Right atrium auricular region (tissue), 2 donors: ENCODE measurements at regions not wholly inside any gene's neighbourhood (a gene's known extent, or its start where the extent isn't known, plus 50 kb on each side); places are given as distances from the start of the nearest gene placed in this dataset.

Source experiments
- DNase-seq: peaks from one replicate; pipeline ENCODE4 v3.0.0-alpha.2; 2019; ENCODE audit warnings: low spot score
- H3K27ac ChIP-seq, 2 donors: fragments of 200-600 bp; sonication (generic); 1 replicate in 1 of 2; 2 replicates in 1 of 2; pipeline ENCODE4 v1.5.1; 2016 to 2019
- H3K27me3 ChIP-seq, 2 donors: fragments of 200-600 bp; sonication (generic); one replicate each; pipeline versions ENCODE4 v1.5.1 to v1.6.0; 2017 to 2019
- H3K36me3 ChIP-seq: fragments of 200-600 bp; sonication (generic); one replicate; pipeline ENCODE4 v1.5.1; 2016
- H3K4me1 ChIP-seq, 2 donors: fragments of 200-600 bp; sonication (generic); one replicate each; pipeline versions ENCODE4 v1.5.1 to v1.6.0; 2017 to 2019
- H3K4me3 ChIP-seq, 2 donors: fragments of 200-600 bp; sonication (generic); 1 replicate in 1 of 2; 2 replicates in 1 of 2; pipeline ENCODE4 v1.5.1; 2017 to 2019; ENCODE audit warnings: mild to moderate bottlenecking in 1 of 2, moderate library complexity in 1 of 2
- H3K9me3 ChIP-seq, 2 donors: fragments of 200-600 bp; sonication (generic); one replicate each; pipeline ENCODE4 v1.5.1; 2019
- TF ChIP-seq, protein P1 (sequence below), 2 donors: fragments of 200-600 bp; sonication (generic); IDR thresholded peaks; one replicate each; pipeline ENCODE4 v1.5.1; 2019; ENCODE audit warnings: antibody characterized with exemption in 2 of 2

- Histone ChIP-seq H3K27me3 (no peaks in the 10 kb centered on the region), H3K36me3 (no peaks in the 10 kb centered on the region), H3K9me3 (no peaks in the 10 kb centered on the region), H3K27ac (no peak overlapping the region), H3K4me1 (no peaks in the 10 kb centered on the region), H3K4me3 (no peak overlapping the region)
- DNase-seq: no peak
- TF ChIP-seq, protein P1, sequence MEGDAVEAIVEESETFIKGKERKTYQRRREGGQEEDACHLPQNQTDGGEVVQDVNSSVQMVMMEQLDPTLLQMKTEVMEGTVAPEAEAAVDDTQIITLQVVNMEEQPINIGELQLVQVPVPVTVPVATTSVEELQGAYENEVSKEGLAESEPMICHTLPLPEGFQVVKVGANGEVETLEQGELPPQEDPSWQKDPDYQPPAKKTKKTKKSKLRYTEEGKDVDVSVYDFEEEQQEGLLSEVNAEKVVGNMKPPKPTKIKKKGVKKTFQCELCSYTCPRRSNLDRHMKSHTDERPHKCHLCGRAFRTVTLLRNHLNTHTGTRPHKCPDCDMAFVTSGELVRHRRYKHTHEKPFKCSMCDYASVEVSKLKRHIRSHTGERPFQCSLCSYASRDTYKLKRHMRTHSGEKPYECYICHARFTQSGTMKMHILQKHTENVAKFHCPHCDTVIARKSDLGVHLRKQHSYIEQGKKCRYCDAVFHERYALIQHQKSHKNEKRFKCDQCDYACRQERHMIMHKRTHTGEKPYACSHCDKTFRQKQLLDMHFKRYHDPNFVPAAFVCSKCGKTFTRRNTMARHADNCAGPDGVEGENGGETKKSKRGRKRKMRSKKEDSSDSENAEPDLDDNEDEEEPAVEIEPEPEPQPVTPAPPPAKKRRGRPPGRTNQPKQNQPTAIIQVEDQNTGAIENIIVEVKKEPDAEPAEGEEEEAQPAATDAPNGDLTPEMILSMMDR (IDR thresholded peaks at IDR 0.05): no peak
Measured at GRCh38 chr22:22814666-22815396, 72.8 kb upstream of the IGLL5 start.

DNA sequence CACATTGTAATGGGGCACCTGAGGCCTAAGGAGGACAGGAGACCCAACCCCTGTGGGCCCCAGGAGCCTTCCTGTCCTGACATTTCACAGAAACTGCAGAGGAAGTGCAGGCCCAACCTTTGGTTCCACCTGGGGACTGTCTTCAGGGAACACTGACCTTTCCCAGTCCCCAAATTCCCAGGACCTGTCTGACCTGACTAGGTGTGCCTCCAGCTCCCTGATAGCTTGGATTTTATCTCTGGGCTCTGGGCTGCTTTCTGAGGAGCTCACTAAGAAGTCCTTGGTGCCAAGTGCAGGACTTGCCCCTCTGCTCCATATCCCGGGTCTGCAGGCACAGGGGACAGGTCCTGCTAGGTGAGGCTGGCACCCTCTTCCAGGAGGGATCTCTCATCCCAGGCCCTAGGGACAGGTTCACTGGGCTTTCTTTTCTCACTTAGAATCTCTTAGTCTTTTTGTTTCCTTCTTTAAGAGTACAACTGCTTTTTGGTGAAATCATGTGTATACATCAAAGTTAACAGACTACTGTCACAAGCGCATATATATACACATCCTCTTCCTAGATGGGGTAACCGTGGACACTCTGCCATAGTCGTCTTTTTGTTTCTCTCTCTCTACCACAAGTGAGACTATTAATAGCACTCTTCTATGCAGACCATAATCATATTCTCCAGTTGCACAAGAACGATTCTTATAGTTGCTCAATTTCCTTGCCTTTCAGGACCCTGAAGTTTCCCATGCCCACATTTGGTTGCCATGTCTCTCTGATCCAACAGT is 72.0 kb upstream of the IGLL5 start:
- Histone ChIP-seq H3K4me1 (no peaks in the 10 kb centered on the region), H3K27ac (no peak overlapping the region), H3K9me3 (no peaks in the 10 kb centered on the region), H3K27me3 (no peaks in the 10 kb centered on the region), H3K4me3 (no peak overlapping the region), H3K36me3 (no peaks in the 10 kb centered on the region)
- TF ChIP-seq, protein P1 (IDR thresholded peaks at IDR 0.05): no peak
- no peak for DNase-seq

DNA sequence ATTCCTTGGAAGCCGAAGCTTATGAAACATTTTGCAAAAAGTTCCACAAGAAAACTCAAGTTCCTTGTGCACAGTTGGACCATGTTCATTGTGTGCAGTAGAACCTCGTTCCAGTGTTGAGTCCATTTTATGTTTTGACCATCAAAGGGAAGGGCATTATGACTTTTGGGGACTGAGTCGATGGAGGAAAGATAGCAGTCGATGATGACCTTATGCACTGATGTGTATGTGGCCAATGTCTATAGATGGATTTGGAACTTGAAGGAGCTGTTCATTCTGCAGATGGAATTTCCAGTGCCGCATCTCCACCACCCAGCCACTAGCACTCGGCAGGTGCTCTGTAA is 71.5 kb upstream of the IGLL5 start:
- Histone ChIP-seq H3K36me3 (no peaks in the 10 kb centered on the region), H3K9me3 (no peaks in the 10 kb centered on the region), H3K27ac (no peak overlapping the region), H3K4me1 (no peaks in the 10 kb centered on the region), H3K4me3 (no peak overlapping the region), H3K27me3 (no peaks in the 10 kb centered on the region)
- TF ChIP-seq, protein P1 (IDR thresholded peaks at IDR 0.05): no peak
- no peak for DNase-seq

DNA sequence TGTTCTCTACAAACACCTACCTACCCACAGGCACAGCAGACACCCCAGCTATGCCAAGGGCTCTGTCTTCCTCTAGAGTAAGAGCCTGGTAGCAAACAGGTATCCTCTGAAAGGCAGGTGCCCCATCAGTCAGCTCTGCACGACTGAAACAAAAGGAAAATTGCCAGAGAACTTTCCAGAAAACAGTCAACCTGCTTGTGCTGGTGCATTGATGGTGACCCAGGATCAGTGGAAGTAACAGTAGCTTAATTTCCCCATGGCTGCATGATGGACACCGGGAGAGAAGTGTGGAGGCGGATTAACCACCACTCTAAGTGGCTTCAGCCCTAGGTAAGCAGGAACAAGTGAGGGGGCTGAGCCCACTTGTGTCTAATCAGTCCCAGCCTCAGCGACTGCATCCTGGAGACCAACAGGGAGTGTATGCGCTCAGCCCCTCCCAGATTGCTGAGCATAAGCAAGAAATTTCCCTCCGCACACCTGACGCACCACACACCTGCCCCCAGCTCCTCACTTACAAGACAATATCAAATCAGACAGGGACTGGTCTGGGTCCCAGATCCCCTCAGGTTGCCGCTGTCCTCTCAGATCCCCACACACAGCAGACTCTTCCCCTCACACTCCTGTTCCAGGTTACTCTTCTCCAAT is 70.7 kb upstream of the IGLL5 start:
- no peak for DNase-seq
- H3K27me3 ChIP-seq: no peaks in the 10 kb centered on the region
- no peak overlapping the region for H3K4me3 ChIP-seq
- no peaks in the 10 kb centered on the region for H3K36me3 ChIP-seq
- H3K27ac ChIP-seq: no peak overlapping the region
- H3K9me3 ChIP-seq: no peaks in the 10 kb centered on the region
- H3K4me1 ChIP-seq: no peaks in the 10 kb centered on the region
- TF ChIP-seq, protein P1 (IDR thresholded peaks at IDR 0.05): no peak

- Histone ChIP-seq H3K27me3 (no peaks in the 10 kb centered on the region), H3K36me3 (no peaks in the 10 kb centered on the region), H3K9me3 (no peaks in the 10 kb centered on the region), H3K27ac (no peak overlapping the region), H3K4me3 (no peak overlapping the region), H3K4me1 (no peaks in the 10 kb centered on the region)
- DNase-seq: no peak
- TF ChIP-seq, protein P1 (IDR thresholded peaks at IDR 0.05): no peak
Measured at GRCh38 chr22:22817468-22818201, 70.0 kb upstream of the IGLL5 start.
